ENCODE measurements at regions not wholly inside any gene's neighbourhood (a gene's known extent, or its start where the extent isn't known, plus 50 kb on each side); places are given as distances from the start of the nearest gene placed in this dataset.
"Not testable (repeated sequence)": the region's sequence is repeated elsewhere in the genome, so short reads cannot be mapped to it uniquely, and the experiment has no call there.

DNA sequence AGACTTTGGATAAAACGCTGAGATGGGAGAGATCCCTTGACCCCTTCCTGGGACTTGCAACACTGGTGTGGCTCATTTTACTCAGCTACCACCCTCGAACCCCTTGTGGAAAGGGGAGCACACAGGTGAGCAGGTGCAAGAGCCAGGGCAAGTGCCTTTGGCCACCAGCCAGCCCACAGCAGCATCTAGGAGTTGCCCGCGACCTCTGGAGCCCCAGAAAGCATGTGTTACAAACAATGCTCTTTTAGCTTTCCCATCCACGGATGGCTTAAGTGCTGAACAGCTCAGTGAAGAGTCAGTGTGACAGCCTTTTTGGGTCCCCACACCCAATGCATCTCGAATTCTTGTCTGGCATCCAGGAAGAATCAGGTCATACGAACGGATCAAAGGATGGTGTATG is 197.8 kb downstream of the MEMO1 start:
- DNase-seq: no peak

- DNase-seq: peak in 1 of 4 experiments; percentile 7
These were observed 198.6 kb downstream of the MEMO1 start for GRCh38 chr2:31812051-31812798.

DNA sequence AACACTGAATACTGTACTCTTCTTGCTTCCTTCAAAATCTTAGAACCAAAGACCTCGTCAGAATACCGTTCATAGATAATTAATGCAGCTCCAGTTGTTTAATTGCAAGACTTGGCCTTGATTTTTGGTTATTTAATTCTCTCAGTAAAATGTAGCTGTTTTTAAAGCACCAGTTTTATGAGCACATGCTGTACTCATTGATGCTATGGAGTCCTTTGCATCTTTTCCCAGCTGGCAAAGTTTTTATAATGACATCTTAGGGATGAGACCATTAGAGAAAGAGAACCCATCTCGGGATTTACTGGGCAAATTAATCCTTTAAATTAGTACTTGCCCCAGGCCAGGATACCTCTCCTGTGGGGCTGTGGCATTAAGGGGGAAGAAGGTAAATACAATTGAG is 199.3 kb downstream of the MEMO1 start:
- DNase-seq: no peak

- no peak for DNase-seq
These were observed 200.4 kb downstream of the MEMO1 start for GRCh38 chr2:31810200-31810917.

GRCh38 chr2:31805688-31806087 is 205.1 kb downstream of the MEMO1 start:
- DNase-seq: no peak

- DNase-seq: not testable (repeated sequence)
These were observed 207.2 kb downstream of the MEMO1 start for GRCh38 chr2:31803481-31804153.

DNA sequence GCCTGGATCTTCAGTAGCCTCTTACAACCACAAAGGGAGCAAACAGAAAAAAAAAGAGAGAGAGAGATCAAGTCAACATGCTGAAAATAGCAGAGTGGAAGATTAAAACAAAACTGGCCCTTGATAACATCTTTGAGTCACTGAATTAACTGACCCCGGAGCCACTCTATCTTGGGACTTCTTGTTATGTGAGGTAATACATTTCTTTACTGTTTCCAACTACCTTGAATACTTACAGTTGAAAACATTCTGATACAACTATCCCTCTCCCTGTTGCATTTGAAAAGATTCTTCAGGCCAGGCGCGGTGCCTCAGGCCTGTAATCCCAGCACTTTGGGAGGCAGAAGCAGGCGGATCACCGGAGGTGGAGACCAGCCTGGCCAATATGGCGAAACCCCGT is 208.1 kb downstream of the MEMO1 start:
- no peak for DNase-seq

- DNase-seq: not testable (repeated sequence)
These were observed 211.5 kb downstream of the MEMO1 start for GRCh38 chr2:31799282-31799681.

DNA sequence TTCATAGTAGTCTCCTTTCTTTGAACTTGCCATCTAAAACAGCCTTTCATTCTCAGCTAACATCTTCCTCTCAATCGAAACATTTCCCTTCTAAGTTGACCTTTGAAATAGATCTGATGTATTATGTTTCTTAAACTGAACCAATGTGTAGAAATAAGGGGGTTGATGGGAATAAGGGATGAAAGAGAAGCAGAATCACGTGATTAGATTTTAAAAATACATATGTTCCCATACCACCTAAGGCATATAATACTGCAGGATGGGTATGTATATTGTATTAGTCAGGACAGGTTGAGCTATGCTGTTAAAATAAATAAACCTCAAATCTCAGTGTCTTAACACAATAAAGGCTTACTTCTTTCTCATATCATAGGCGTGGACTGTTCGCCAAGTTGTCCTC is 207.5 kb upstream of the SRD5A2 start:
- no peak for DNase-seq

DNA sequence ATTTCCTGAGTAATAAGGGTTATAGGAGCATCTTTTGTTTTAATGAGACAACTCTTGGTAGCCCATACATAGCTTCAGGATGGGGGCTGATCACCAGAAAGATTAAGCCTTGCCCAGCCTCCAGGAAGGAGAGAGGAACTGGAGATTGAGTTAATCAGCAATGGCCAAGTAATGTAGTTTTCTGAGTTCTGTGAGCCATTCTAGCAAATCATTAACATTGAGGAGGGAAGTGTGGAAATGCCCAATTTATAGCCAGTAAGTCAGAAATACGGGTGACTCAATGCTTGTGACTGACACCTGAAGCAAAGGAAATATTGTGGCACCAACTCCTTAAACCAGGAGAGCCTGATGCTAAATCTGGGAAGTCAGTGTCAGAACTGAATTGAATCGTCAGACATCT is 205.1 kb upstream of the SRD5A2 start:
- no peak for DNase-seq

DNA sequence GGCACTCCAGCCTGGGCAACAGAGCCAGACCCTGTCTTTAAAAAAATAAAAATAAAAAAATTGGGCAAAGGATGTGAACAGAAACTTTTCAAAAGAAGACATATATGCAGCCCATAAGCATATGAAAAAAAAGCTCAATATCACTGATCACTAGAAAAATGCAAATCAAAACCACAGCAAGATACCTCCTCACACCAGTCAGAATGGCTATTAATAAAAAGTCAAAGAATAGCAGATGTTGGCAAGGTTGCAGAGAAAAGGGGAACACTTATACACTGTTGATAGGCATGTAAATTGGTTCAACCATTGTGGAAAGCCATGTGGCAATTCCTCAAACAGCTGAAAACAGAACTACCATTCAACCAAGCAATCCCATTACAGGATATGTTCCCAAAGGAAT is 204.1 kb upstream of the SRD5A2 start:
- no peak for DNase-seq

DNA sequence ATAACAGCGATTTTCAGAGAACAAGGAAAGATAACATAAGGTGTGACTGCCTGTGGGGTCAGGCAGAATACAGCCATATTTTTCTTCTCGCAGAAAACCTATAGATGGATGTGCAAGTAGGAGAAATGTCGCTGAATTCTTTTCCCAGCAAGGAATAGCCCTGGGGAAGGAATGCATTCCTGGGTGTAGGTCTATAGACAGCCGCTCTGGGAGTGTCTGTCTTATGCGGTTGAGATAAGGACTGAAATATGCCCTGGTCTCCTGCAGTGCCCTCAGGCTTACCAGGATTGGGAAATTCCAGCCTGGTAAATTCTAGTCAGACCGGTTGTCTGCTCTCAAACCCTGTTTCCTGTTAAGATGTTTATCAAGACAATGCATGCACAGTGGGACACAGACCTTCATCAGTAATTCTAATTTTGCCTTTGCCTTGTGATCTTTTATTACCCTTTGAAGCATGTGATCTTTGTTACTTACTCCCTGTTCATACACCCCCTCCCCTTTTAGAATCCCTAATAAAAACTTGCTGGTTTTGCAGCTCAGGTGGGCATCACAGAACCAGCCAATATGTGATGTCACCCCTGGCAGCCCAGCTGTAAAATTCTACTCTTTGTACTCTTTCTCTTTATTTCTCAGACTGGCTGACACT is 202.8 kb upstream of the SRD5A2 start:
- DNase-seq: not testable (repeated sequence)

DNA sequence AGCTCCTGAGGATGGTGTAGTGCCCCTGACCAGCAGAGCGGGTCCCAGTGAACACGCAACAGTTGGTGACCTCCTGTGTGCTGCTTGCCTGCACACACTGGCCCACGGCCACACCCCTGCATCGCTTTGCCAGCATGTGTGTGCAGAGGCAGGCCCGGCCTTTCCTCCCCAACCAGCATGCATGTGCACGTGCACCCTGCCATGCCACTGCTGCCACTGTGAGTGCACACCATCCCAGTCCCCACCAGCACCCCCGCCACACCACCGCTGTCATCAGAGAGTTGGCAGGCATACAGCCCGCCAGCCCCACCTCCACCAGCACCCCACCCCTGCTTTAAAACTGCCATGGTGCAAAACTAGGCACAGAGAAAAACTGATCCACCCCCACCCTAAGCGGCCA is 197.4 kb upstream of the SRD5A2 start:
- no peak for DNase-seq

- no peak for DNase-seq
These were observed 190.0 kb upstream of the SRD5A2 start for GRCh38 chr2:31770741-31771140.

DNA sequence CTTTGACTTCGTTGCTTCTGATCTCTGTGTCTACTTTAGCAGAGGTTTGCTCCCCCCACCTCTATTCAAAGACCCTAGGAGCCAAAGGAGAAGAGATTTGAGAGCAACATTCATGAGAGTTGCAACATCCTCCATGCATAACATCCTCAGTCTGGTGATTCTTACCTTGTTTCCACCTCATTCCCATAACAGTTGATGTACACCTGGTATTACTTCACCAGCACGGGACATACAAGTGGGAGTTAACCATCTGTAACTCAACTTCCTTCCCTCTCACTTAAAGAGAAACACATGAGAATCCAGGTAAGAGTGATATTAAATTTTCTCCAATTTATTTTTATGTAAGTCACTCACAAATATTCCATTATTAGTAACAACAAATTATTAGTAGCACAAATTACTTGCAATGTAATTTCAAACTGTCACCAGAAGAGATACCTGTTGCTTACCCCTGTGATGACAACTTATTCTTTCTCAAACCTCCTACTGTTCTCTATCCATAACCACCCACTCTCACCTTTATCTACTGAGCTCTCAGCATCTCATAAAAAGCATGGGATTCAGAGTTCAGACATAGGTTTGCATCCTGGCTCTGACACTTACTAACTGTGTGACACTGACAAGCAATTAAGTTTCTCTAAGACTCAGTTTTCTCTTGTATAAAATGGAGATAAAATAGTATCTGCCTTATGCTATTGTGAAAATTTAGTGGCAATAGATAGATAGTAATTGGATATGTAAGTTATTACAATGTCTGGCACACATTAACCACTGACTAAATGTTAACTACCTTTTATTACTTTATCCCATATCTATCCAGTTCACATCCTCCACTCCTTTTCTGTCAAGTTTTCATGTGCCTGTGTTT is 184.6 kb upstream of the SRD5A2 start:
- DNase-seq: no peak

- no peak for DNase-seq
These were observed 183.4 kb upstream of the SRD5A2 start for GRCh38 chr2:31764169-31764568.

DNA sequence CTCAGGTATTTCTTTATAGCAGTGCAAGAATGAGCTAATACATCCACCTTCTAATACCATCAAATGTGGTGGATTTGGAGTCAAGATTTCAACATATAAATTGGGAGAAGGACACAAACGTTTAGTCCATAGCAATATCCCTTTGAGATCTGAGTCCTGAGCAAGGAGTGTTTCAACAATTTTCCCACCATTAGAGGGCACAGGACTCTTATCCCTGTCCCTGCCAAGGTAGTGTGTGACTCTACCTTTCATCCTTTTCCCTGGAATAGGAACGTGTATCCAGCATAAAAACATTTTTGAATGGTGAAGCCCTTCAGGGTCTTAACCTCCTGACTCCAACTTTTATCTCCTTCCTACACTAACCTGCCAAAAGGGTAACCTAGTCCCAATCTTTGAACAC is 181.3 kb upstream of the SRD5A2 start:
- DNase-seq: no peak

DNA sequence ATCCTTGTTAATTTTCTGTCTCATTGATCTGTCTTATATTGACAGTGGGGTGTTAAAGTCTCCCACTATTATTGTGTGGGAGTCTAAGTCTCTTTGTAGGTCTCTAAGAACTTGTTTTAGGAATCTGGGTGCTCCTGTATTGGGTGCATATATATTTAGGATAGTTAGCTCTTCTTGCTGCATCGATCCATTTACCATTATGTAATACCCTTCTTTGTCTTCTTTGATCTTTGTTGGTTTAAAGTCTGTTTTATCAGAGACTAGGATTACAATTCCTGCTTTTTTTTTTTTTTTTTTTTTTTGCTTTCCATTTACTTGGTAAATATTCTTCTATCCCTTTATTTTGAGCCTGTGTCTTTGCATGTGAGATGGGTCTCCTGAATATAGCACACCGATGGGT is 176.6 kb upstream of the SRD5A2 start:
- DNase-seq: not testable (repeated sequence)

DNA sequence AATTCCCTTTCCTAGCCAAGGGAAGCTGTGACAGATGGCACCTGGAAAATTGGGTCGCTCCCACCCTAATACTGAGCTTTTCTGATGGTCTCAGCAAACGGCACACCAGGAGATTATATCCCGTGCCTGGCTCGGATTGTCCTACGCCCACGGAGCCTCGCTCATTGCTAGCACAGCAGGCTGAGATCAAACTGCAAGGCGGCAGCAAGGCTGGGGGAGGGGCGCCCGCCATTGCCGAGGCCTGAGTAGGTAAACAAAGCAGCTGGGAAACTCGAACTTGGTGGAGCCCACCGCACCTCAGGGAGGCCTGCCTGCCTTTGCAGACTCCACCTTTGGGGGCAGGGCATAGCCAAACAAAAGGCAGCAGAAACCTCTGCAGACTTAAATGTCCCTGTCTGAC is 168.0 kb upstream of the SRD5A2 start:
- not testable (repeated sequence) for DNase-seq

DNA sequence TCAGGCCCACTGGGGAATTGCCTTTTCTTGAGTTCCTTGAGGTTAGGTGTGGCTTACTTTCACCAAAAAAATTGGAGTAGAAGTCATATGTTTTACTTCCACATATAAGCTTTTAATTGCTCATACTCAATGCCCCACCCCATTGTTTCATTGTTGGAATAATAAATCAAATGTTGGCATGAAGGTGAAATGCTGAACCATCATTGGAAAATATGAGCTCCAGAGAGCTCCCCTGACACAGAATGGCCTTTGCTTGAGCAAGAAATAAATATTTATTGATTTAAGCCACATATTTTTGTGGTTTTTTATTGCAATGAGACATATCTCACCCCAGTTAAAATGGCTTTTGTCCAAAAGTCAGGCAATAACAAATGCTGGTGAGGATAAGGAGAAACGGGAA is 167.3 kb upstream of the SRD5A2 start:
- DNase-seq: no peak

DNA sequence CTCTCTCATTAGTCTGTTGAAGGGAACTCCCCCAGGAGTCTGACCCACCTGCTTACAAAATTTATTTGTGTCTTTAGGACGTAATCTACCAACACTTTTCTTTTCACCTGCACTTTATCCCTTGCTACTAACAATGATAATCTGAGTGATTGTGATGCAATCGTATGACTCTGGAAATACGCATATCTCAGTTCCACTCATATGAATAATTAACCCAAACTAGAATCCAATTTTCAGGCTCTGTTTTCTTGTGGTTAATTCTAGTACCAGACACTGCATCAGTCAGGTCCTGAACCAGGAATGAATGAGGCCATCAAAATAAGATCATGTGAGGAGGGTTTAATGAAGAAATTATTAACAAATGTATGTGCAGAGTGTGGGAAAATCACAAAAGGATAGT is 158.4 kb upstream of the SRD5A2 start:
- DNase-seq: no peak

DNA sequence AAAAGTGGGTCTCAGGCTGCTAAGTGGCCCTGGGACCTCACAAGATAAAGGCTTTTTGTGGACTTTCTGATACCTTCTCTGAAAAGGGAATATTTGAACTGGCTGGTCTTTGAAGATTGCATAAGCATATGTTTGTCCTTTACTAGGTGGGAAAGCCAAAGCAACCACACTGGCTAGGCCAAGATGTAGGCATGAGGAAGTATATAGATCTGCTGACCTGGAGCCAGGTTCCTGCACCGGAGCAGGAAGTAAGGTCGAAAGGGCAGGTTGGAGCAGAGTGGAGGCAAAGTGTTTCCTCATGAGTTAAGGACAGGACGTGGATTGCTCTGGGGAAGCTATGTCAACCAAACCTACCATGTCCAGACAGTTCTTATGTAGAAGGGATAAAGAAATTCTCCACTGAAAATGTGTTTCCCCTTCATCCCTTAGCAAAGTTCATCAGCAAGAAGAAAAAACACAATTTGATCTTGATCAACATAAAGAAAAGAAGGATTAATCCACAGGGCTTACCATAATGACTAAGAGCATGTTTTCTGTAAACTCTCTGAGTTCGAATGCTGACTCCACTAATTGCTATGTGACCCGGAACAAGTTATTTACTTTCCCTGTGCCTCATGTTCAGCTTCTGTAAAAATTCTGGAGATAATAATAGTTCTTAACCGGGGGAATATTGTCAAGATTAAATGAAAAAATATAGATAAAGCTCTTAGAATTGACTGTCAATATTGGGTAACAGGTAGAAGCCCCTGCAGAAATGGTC is 156.1 kb upstream of the SRD5A2 start:
- no peak for DNase-seq

Data from activated naive CD4-positive, alpha-beta T cell (primary cell).